GM21526 (cell line): ENCODE measurements at regions not wholly inside any gene's neighbourhood (a gene's known extent, or its start where the extent isn't known, plus 50 kb on each side); places are given as distances from the start of the nearest gene placed in this dataset.

ENCODE experiments used
- ATAC-seq: cut with Tn5 transposase; IDR thresholded peaks from one replicate; pipeline ENCODE4 v1.9.1; 2021; ENCODE audit warnings: moderate library complexity; ENCODE audit not compliant: unreplicated experiment, low FRiP score

DNA sequence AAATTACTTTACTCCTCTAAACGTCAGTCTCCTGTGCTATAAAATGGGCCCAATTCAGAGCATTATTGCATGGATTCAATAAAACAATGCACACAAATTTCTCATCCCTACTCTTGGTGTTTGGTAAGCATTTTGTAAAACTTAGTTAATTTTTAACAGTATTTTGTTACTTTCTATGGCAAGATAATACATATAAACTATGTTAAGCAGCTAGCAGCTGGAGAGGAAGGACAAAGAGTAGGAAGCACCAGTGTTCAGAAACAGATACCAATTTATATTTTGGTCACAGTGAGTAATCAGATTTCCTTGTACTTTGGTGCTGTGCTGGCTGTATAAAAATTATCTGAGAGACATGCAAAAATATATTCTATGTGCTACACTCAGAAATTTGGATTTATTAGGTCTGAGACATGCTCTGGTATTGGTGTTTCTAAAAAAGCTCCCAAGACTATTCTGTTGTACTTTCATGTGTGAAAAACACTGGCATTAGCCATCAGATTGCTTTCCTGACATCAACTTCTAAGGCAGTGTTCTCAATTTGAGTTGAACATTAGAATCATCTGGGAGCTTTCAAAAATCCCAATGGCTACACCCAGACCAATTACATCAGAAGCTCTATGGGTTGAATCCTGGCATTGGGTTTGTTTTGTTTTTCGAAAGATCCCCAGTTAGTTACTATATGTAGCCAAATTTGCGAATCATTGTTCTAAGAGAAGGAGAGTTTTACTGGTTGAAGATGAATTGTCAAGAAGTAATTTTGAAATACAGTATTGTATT is 100.3 kb upstream of the C1orf87 start:
- ATAC-seq = no peak

DNA sequence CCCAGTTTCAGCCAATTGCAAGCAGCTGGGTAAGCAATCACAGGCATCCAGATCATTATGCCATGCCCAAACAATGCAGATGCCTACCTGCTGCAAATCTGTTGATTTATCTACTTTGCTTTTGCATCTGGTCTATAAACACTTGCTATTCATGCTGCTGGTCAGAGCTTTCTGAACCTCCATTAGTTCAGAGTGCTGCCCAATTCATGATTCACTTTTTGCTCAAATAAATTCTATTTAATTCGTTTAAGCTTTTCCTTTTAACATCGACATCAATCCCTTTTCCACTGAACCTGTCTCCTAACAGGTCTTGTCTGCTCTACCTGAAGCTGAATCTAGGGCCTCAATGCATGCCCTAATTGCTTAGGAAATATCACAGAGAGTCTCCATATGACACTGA is 99.4 kb upstream of the C1orf87 start:
- no peak for ATAC-seq

DNA sequence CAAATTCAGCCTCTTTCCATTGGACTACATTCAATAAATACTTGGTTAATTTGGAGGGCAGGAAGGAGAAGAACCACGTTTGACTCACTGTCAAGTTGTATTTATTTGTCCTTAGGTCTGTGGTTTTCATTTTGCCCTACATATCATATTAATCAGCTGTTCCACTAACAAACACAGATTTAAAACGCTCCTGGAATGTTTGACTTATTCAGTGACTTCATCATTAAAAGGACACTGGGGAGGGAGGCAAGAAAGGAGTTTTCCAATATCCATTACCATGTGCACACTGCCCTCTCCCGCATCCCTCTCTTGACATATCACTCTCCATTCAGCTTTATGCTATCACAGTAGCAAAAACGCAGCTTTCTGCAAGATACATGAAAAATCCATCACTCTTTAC is 98.2 kb upstream of the C1orf87 start:
- no peak for ATAC-seq

DNA sequence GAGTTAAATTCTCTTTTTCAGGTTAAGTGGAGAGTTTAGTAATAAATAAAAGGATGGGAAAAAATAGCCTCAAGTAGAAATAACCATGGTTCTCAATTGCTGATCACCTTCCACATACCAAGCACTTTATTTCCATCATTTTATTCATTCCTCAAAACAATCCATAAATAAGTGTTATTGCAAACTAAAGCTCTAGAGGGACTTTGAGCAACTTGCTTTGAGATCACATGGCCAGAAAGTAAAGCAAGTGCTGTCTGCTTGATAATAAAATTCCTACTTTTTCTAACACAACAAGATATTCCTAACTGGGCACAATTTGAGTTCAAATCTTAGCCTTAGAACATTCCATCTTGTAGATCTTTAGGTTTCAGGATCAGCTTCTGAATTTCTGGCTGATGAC is 97.1 kb upstream of the C1orf87 start:
- no peak for ATAC-seq

DNA sequence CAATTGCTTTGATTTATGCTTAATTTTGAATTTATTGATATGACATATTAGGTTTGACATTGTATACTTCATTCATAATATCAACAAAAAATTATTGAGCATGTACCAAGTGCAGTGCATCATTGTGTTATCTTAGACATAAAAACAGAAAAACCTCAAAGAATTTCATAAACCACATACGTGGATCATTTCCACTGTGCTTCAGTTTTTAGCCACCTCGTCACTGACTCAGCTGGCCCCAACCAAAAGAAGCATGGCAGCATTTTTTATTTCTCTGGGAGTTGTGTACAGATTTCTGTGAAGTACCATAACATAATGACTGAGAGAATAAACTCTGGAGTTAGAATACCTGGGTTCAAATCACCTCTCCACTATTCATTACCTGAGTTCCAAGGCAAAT is 95.6 kb upstream of the C1orf87 start:
- no peak for ATAC-seq

DNA sequence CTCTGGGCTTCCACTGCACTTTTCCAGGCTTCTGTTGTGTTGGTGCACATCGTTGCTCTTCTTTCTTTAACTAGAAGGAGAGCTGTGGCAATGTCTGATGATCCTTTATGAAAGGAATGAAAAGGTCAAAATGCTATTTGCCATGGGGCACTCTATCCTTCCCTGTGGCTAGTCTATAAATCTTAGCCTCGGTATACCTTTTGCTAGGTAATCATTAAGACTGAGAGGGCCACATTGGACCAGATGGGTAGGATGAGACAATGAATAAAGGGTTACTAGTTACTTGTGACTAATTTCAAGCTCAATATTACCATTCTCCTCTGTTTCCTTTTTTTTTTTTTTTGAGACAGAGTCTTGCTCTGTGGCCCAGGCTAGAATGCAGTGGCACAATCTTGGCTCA is 89.4 kb upstream of the C1orf87 start:
- no peak for ATAC-seq

DNA sequence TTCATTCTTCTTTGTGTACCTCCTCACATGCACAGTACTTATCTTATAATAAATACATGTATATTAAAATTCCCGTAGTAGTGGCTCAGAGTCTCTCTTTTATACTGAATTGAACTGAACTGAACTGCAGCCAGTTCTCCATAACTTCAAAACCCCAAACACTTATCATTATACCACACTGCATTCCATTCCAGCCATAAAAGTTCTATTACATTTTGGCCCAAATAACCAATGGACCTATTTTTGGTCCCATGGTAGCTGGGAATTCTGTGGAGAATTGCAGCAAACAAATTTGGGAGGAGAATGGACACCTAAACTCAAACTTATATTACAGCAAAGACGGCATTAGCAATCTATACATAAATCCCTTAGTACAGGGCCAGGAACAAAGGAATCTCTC is 86.6 kb upstream of the C1orf87 start:
- no peak for ATAC-seq

DNA sequence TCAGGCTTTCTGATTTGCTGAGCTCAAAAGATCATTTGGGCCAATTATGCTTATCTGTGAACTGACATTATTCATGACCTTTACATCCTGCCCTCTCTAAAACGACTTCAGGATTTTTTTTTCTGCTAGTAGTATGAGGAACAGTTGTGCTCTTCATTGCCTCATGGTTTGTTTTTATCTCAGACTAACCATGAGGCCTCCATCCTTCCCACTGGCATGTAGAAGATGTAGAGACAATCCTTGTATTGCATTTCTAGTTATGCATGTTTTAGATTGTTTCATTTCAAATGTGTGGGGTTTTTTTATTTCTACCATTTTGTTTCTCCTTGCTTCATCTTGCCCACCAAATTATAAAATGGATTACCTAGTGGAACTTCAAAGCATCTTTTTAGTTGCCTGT is 82.8 kb upstream of the C1orf87 start:
- ATAC-seq = no peak

DNA sequence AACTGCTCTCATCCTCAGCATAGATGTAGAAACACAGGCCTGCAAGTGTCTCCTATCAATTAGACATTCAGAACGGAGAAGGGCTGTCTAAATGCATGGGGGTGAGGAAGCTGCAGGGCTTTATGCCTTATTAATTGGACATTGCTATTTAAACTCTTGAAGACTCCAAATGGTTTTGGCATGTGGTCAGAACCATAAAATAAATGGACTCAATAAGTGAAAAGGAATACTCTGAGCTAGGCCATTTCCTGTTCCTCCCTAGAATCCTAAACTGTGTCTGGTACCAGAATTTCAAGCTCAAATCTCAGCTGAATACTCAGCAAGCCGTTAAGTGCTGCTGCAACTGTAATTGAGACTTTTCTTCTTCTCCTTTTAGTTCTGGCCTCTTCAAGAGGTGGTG is 80.4 kb upstream of the C1orf87 start:
- ATAC-seq = no peak

DNA sequence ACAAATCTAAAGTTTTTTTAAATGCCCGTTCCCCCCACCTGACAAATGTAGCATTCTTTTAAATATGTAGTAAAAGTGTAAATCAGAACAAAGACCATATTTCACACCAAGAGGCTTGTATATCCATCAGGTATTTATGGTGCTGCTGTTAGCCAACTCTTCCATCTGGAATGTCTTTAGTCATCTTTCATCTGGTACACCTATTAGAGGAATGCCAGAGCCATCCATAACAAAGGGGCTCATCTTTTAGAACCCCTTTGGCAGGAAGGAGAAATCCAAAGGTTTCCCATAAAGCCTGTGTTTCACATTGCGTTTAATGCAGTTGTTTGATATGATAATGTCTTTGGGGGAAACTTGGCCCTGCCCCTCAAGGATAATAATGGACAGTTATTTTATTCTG is 79.3 kb upstream of the C1orf87 start:
- ATAC-seq = no peak

DNA sequence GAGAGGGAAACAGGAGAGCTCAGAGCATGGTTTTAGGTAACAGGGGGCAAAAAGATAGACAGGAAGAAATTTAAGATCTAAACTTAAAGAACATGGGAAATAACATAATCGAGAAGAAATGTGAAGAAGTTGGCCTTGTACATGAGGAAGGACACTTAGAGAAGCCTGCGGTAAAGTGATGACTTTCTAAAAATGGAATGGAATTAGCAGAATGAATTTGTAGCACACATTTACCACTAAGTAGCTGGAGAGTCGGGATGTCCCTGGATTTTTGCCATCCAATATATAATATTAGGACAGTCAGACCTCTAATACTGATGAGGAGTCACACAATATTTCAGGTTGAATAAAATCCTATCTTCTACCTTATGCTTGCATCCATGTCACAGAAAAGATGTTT is 77.7 kb upstream of the C1orf87 start:
- ATAC-seq = no peak

DNA sequence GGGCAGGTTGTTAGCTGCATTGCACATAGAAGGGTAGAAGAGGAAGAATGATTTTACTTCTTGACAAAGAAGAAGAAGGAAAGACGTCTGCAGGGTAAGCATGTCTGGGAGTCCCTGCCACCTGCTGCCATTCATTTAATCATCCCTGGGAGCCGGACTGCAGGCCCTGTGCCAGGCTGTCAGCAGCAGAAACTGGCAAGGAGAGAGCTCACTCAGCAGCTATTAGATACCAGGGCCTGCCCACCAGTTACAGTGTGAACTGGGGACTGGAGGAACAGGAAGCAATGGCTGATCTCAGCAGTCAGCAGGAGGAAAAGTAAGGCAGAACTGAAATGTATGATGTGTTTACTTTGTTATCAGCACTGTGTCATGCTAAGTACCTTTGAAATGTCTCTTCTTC is 75.7 kb upstream of the C1orf87 start:
- no peak for ATAC-seq

DNA sequence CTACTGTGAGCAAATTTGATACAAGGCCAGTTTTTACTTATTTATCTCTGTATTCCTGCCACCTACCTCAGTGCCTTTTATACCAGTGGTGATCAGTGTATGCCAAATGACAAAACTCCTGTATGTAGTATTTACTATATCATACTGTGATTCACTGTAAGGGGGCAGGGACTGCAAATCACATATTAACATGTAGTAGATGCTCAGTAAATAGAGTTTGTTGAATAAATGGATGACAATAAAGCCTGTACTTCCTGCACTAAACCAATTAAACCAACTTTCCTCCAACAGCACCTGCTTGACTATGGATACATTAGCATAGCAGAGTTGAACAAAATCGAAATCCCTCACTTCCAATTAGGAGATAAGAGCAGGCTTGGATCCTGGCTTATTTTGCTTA is 73.3 kb upstream of the C1orf87 start:
- no peak for ATAC-seq

DNA sequence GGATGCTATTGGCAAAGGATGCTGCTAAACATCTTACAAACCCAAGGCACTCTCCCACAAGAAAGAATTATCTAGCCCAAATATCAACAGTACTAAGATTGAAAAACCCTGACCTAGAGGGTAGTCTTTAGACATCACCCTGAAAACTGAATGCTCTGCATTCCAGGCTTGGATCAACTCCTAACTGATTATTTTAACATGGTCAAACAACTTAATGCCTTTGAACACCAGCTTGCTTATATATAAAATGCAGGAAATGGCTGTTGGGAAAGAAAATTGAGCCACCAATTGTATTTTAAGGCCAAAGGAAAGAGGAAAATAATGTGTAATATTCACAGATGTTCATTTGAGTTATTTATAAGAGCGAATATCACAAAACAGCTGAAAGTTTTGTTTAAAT is 72.2 kb upstream of the C1orf87 start:
- no peak for ATAC-seq

DNA sequence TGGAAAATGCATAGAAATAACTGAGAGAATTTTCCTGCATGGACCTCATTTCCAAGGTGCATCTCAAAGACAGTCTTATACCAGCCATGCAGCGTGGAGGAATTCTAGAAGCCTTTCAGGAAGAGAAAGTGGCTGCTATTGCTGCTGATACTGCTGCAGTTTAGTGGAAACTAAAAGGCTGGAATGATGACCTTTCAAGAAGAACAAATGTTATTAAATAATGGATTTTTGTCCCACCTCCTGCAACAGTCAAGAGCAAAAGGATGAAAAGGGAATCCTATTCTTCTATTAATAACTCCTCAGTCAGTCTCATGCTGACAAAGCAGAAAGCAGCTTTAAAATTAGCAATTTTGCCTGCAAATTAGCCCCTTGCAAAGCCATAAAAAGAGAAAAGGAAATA is 68.2 kb upstream of the C1orf87 start:
- ATAC-seq = no peak

DNA sequence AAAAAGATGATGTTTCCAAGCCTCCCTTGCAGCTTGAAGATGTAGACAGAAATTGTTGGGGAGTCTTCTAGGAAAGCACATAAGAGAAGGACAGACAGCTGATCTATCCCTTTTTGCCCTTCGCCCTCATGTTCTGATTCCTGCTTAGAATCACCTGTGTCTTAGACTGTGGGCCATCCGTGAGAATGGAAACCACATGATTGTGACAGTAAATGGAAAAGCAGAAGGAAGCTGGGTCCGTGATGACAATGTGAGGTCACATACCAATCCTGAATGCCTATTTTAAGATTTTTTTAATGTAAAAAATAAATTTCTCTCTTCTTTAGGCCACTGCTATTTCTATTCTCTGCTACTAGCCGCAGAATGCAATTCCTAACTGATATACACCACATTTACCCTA is 67.7 kb upstream of the C1orf87 start:
- ATAC-seq = no peak

DNA sequence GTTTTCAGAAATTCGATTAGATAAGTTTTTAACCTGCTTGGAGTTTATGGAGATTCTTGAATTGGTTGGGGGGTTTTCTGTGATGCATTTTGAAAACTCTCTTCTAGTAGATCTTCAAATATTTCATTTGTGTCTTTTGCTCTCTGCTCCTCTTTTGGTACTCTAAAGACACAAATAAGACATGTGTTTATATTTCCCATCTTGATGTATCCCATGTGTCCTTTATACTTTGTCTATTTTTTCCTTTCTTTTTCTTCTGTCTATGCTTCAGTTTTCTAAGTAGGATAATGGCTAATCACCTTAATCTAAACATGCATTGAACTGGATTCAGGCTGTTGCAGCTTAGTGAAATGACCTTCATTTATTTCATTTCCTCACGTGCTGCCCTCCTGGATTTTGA is 63.8 kb upstream of the C1orf87 start:
- no peak for ATAC-seq

DNA sequence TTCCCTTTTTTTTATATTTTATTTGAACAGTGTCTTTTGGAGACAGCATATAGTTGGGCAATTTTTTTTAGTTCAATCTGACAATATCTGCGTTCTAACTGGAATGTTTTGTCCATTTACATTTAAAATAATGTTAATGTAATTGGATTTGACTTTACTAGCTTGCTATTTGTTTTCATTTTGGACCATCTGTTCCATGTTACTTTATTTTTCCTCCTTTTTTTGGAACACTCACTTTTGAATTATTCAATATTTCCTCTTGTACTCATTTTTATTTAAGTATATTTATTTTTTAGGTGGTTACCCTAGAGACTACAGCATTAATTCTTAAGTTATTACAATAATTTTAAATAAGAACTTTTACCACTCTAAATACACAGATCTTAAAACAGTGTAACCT is 62.8 kb upstream of the C1orf87 start:
- ATAC-seq = no peak

DNA sequence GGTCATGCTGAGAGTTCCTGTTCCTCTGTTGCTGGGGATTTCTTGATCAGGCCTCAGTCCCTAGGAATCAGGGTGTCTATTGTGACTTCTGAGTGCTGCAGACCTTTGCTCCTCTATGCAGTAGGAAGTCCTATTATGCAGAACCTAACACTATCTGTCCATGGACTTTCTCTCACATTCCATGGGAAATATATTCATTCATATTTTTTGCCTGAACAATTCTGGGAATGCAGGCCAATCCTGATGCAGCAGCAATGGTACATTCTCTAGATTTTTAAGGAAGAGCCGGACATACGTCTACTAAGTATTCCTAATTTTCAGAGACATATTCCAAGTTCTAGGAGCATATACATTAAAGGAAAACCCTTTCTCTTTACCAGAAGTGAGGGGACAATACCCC is 61.1 kb upstream of the C1orf87 start:
- ATAC-seq = no peak

DNA sequence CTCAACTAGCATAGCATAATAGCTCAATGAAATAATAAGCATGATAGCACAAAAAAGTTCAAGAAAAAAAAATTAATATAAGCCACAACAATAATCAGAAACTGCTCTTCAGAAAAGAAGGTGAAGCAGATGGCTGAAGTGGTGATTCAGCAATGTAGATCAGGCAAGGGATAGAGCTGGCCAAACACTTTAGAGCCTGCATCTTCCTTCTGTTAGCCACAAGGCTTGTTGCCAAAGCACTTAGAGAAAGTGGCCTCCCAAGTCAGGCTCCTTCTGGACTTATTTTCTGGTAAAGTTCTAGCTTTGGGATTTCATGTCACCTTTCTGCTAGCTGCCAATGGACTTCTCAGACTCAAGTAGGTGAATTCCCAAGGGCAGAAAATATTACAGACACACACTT is 60.3 kb upstream of the C1orf87 start:
- ATAC-seq = no peak

DNA sequence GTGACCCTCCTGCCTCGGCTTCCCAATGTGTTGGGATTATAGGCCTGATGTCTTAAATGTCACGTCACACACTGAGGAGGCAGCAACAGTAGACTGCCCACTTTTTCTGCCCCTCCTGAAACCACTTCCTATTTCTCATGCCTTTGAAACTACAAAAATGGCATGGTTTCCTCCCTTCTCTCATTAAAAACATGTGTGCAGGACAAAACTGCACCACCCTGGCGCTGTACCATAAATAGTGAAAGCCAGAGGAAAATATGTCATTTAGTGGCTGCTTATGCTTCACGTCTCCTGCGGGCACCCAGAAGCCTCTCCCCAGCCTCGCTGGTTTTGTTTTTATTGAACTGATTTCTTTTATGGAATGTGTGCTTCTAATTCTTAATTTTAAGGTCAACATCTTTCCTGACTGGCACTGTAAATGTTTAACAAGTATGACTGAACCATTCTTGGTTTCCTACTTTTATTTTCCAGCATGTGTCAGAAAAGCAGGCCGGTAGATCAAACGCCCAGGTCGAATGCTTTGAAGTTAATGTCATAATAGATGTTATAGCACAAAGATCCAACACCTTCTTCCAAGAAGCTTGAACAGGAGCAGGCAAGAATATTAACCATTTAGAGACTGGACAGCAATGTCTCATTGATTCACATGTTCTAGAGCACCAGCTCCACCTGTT is 59.6 kb upstream of the C1orf87 start:
- no peak for ATAC-seq

DNA sequence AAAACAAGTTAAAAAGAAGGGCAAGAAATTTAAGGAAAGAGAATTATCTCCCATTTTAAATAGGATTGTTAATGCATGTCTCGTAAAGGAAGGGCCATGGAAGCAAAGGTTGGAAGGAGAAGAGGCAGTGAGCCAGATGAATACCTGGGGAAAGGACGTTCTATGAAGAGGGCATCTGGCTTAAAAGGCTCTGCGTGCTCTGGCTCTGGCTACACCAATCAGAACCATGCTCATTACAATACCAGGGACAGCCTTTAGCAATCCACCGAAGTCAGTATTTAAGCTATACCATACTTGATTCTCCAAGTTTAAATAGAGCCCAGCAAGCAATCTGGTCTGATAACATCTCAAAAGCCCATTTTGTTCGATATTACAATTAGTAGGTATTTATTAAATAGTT is 58.5 kb upstream of the C1orf87 start:
- ATAC-seq = no peak

DNA sequence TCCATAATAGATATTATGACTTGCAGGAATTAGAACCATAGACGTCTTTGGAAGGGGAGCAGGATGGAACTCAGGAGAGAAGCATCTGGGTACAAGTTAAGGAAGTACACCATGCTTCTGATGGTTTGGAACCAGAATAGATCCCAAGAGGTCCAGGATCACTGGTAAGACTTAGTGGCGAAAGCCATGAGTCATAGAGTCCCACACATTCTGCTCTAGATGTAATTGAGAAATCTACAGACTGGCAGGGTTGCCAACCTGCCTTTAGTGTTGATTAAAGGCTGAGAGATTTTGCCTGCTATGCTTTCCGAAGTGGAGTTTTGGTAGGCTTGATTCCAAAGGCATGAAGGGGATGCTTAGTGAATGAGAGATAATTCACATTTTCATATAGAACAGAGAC is 57.1 kb upstream of the C1orf87 start:
- ATAC-seq = no peak
